Activated effector memory CD4-positive, alpha-beta T cell treated with Interleukin-2 at 50 U/mL for 16 hours (primary cell): ENCODE measurements at regions not wholly inside any gene's neighbourhood (a gene's known extent, or its start where the extent isn't known, plus 50 kb on each side); places are given as distances from the start of the nearest gene placed in this dataset.

ENCODE experiments used
- DNase-seq: peaks from one replicate; pipeline ENCODE4 v3.0.0-alpha.2; 2020

DNA sequence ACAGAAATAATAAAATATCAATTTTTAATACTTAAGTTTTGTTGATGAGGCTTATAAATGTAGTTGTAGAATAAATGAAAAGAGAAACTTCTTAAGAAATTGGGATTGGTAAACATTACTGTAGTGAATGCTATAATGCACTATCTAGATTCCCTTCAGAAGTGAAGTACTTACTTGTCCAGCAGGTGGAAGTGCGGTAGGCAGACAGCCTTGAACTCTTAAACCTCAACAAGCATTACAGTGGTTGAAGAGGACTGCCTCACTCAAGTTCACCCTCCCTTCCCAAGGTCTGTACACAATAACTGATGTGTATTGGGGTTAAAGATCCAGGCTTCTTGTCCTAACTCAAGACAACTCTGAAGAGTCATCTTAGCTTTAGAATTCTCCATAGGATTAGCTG lies 931.0 kb upstream of the LRRTM1 start:
- no peak for DNase-seq

DNA sequence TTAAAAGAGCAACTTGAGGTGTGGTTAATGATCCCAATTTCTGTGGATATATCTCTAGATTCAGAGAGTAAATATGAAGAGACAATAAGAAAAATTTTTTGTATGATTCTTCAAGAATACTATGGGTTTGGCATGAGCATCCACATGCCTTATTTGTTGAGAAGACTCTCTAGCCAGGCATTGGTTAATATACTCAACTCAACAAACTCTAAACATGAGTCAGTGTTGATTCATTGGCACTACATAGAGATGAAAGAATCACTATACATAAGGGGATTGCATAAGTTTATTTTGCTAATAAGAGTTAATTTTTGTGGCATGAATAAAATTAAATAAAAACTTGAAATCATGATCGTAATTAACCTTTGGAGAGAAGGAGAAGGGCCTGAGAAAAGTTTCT lies 930.2 kb upstream of the LRRTM1 start:
- no peak for DNase-seq

DNA sequence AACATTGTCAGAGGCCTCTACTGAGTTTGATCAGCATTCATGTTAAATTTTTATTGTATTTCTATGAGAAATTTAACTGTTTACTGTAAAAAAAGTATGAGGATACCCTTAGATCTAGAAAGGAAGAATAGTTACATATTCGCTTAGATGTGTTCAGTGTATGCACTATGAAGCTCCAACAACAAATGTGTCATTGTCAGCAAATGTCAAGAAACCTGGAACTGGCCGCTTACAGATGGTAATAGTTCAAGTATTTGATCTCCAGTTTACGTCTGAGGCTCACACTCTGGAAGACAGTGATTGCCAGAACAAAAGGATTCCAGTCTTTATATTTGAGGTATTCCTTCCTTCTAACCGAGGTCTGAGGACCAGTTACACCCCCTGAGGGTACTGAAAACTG lies 921.2 kb upstream of the LRRTM1 start:
- no peak for DNase-seq

DNA sequence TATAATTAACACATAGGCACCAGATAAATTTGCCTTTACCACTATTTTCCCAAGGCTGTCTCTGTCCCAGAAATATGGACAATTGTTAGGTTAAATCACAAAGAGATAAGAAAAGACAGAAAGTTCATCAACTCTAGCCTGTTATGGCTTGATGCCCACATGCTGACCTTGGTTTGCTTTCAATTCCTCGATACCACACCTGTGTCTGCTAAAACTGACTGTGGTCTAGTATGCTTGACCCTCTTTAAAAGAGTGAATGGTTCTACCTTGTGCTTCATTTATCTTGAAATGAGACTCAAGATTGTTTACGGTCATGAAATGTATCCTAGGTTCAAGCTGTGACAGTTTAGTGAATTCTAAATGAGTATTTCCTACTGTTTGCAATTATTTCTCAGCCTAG lies 909.0 kb upstream of the LRRTM1 start:
- no peak for DNase-seq

DNA sequence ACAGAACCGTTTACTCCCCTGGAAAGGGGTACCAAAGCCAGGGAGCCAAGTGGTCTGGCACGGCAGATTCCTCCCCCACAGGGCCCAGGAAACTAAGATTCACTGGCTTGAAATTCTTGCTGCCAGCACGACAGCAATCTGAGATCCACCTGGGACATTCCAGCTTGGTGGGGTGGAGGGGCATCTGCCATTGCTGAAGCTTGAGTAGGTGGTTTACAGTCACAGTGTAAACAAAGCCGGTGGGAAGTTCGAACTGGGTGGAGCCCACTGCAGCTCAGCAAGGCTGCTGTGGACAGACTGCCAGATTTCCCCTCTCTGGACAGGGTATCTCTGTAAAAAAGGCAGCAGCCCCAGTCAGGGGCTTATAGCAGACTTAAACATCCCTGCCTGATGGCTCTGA lies 901.7 kb upstream of the LRRTM1 start:
- DNase-seq, result no peak

DNA sequence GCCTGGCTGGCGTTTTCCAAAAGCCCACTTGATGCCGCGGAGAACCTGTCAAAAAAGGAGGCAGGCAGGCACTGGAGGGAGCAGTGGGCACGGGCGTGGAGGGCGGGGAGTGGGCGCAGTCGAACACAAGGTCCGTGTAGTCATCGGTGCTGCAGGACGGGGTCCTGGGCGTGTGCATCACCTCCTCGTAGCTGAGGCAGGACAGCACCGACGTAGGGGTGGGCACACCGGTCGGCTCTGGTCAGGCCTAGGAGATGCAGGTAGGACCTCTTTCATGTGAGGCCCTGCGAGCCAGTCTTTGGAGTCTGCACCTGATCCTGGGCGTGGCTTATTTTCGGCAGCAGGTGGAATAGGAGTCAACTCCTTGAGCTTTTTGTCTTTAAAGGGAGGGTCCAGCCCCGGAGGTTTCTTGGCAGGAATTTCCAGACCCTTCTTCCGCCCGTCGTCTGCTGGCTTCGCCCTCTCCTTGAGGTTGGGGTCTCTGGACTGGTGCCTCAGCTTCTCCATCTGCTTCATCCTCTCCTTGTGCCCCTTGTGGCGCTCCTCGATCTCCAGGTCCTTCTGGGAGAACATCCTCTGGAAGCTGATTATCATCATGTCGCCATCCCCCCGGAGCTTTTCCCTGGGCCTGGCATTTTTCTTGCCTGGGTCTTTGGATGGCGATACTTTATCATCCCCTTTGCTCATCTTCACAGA lies 892.5 kb upstream of the LRRTM1 start:
- no peak for DNase-seq

DNA sequence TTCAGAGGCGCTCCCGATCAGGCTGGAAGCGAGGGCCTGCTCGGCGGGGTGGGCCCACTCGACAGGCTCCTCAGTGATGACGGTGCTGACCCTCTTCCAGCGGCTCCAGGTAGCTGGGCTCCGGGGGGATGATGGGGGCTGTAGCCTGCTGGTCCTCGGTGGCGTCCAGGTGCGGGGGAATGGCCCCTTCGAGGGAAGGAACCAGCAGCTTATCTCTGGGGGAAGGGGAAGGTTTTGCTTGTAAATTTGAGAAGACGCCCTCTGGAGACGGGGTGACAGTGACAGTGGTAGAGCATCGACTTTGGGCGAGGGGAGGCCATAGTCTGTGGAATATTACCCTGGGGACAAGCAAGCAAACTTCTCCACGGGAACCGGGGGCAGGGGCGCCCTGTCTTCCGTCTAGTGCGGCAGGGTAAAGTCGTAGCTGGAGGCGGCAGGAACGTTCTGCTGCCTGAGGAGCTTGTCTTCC lies 891.9 kb upstream of the LRRTM1 start:
- no peak for DNase-seq

DNA sequence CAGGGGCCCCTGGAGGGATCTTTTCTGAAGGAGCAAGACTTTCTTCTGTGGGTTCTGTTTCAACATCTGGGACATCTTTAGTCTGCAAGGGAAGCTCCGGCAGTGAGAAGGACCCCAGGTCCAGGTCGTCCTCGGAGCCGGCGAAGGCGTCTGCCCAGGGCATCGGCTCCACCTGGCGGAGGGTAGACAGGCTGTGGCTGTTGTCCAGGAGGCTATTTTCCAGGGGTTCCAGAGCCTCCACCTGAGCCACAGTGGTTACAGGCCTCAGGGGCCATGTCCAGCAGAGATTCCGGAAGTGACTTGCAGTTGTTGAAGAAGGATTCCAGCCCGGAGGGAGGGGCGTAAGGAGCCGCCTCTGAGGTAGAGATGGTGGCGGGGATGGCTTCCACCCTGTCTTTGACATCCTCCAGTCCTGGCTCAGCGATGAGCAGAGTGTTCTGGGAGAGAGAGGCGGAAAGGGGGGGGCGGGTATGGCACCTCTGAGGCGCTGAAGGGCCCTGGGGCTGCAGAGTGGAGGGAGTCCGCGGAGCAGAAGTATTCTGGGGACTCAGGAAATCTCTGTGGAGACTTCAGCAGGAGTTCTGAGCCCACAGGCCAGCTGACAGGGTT lies 891.3 kb upstream of the LRRTM1 start:
- no peak for DNase-seq

DNA sequence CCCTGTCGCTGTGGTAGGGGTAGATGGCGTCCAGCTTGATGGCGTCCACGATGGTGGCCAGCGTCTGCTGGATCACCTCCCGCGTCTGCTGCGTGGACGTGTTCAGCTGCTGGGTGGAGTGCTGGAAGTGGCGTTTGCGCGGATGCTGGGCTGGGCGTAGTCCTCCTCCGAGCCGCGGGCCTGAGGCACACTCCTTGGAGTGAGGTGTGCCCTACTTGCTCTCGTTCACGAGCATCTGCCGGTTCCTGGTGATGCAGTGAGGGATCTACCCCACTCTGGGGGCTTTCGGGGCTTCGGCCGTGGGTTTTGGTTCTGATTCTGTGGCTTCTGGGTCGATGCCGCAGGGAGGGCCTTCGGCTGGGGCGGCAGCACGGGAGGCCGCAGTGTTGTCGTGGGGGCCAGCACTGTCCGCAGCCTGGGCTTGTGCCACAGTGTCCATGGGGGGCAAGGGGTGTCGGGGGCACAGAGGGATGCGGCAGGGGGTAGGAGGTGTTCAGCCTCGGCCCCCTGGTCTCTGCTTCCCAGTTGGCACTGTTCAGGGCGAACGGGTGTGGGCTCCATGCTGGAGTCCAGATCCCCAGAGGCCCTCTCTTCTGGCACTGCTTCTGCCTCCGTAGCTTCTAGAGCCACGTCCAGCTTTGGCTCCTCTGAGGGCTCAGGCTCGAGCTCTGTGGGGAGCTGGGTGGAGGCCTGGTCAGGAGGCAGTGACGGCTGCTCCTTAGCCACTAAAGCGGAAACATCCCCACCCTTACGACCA lies 890.6 kb upstream of the LRRTM1 start:
- DNase-seq, result no peak

DNA sequence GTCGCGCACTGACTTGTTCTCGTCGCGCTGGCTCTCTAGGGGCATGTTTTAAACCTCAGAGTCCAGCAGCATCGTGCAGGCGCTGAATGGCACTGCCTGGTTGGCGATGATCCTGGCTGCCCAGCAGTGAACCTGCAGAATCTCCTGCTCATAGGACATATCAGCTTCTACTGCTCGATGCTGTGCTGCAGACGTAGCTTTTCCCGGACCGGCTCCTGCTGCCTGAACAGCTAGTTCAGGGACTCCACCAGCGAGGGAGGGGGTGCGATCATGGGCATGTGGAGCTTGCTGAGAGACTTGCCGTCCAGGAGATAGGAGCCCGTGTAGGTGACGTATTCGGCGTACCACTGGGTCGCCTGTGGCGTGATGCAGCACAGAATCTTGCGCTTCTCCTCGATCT lies 890.0 kb upstream of the LRRTM1 start:
- DNase-seq, result no peak

DNA sequence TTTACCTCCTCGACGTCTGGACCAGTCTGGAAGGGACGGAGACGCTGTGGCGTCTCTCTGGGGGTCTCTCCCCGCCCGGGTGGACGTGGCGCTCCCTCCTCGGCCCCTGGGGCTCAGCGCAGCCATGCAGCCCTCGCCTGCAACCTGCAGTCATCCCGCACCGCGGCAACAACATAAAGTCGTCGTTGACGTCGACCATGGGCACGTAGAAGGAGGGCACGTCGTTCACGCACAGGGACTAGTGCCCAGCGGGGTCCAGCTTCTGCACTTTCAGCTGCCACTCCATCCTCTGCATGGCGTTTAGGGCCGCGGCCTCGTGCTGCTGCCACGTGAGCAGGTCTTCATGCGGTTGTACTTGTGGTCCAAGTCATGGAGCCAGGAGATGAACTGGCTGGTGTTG lies 889.6 kb upstream of the LRRTM1 start:
- DNase-seq, result no peak

DNA sequence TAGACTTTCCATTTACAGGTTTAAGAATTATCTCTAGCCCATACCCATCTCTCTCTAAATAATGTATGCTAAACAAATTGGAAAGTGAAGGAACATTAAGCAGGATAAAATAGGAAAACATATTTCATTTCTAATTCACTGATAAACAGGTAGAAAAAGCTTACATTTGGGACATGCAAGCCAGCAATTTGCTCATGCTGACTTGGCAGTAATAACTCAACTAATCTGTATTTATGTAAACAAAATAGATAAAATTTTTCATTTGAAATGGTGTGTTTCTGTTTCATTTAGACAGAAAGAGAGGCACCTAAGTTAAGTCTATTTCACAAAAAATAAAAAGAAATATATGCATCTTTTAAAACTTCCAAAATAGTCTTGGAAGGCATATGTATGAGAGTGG lies 877.3 kb upstream of the LRRTM1 start:
- no peak for DNase-seq

DNA sequence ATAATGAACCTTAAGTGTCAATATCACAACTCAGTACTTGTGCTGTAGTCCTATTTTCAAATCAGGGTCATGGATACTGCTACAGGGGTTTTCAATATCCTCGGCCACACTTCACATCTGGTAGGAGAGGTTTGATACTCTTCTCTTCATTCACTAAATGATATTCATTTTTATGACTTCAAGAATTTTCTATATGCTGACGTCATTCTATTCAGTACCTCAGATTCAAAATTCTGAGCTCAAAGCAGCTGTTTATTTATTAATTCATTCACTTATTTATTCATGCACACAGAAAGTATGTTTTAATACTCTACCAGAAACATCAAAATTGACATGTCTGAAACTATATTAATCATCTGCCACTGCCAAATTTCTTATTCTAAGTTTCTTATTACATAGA lies 866.9 kb upstream of the LRRTM1 start:
- DNase-seq, result no peak

DNA sequence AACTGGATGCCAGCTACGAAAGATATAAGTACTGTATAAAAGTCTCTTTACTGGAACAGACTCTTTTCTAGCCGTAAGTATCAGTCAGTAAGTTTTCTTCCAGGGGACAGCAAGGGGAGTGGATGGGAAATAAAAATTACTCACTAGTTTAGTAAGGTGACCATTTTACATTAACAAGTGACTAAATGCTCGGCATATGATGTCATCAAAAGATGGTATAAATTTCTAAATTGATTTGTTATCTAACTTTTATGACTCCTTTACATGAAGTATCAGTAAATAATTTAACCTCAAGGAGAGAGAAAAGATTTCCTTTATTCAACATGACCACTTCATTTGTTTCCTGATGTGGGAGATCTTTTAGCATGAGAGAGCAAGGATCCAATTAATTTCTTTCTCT lies 859.0 kb upstream of the LRRTM1 start:
- no peak for DNase-seq

DNA sequence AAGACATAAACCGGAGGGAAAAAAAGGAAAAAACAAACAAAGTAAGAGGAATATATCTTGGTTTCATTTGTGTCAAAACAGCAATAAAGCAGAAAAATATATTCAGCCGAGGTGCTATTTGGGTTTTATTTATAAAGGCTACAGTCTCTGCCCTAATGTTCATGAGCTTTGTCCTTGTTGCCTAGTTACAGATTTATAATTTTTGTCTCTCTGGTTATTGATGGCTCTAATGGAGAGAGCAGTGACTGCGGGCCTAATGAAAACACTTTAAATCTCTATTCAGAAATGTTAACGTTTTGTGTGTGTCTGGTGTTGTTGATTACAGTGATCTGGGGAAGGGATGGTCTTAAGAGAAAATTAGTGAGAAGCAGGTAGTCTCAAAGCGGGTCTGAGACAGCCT lies 854.0 kb upstream of the LRRTM1 start:
- no peak for DNase-seq

DNA sequence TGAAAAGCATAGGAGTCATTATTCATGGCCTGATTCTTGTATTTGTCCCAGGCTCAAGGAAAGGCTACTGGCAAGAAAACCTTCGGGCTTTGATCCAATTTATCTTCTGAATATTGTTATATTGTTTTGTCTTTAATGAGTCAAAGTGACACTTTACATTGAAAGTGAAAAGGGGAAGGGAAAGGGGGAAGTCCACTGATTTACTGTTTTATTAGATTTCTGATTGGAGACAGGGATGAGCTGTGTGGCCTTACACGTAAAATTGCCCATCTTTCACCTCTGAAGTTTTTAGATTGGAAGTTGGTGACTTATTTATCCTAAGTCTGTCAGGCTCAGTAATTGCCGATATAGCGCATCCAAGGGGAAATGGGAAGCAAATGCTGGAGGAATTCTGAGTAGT lies 843.8 kb upstream of the LRRTM1 start:
- DNase-seq, result no peak

DNA sequence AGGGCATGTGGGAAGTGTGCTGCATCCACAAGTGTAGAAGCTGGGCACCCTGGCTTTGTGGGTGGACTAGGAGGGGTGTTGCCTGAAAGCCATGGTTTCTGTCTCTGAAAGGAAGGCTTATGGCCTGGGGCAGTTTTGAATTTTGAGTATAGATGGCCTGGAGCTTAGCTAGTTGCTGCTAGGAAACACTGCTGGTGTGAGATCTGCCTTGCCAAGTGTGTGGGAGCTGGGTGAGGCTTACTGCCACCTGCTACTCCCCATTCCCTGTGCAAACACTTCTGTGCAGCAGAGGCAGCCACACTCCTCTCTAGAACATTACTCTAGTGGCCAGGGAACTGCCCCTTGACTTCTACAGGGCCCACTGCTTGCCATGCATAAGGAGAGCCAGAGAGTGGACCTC lies 831.7 kb upstream of the LRRTM1 start:
- DNase-seq, result no peak

DNA sequence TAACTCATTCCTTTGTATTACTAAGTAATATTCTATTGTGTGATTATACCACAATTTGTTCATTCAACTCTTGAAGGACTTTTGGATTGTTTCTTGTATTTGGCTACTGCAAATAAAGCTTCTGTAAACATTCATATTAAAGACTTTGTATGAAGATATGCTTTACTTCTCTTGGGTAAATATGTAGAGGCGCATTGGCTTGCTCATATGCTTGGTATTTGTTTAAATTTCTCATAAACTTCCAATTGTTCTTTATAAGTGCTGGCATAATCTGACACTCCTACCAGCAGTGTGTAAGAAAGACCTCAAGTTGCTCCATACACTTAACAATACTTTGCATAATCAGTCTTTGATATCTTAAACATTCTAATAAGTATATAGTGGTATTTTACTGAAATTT lies 792.8 kb upstream of the LRRTM1 start:
- DNase-seq, result no peak

DNA sequence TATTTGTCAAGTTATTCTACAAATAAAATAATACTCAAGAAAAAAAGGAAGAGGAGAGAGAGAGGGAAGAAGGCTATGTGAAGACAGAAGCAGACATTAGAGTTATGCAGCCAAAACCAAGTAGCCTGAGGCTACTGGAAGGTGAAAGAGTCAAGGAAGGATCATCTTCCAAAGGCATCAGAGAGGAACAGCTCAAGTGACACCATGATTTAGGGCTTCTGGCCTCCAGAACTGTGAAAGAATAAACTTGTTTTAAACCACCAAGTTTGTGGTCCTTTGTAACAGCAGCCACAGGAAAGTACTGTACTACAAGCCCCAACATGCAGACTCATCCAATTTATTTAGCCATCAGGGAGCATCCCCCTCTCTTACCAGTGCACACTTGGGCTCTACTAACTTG lies 788.5 kb upstream of the LRRTM1 start:
- no peak for DNase-seq

DNA sequence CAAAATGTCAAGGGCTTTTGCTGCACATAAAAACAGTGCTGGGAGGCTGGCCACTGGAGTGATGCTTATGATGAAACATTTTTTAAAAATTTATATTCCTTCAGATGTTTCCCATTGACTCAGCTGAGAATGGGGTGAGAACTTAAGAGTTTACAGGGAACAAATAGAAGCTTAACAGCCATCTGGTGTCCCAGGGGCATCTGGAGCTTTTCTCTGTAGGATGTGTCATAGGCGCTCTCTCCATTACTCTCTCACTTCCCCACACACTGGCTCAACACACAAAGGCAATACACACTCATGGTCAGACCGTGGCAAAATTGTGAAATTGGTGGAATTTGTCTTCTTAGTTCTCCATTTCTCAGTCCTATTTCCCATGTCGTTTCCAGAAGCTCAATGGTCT lies 783.1 kb upstream of the LRRTM1 start:
- no peak for DNase-seq

DNA sequence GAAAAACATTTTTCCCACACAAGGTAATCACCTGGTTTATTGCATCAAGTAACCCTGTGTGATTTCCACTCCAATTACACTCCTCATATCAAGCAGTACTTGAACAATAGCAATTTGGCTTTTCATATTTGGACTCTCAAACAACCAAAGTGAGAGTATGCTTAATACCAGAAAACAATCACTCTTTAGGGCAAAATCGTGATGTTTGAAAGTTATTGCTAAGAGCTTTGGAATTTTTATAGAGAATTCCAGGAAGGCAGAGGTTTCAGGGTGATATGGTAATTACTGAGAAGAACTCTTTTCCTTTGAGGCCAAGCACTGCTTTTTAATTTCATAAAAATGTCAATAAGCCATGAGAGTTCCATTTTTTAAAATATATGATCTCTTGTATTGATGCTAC lies 779.5 kb upstream of the LRRTM1 start:
- DNase-seq, result no peak

DNA sequence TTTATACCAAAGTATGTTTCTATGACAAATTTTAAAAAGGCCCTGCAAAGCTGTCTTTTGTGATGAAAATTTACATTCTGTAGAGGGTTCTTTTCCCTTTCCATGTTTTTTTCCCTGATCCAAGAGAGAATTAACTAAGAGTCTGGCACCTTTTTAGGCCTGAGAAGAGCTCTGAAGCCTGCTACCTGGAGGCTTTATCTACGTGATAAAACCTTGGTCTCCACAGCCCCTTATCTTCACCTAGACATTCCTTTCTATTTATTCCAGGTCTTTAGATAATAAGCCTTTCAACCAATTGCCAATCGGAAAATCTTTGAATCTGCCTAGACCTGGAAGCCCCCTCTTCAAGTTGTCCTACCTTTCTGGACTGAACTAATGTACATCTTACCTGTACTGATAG lies 774.1 kb upstream of the LRRTM1 start:
- DNase-seq, result no peak

DNA sequence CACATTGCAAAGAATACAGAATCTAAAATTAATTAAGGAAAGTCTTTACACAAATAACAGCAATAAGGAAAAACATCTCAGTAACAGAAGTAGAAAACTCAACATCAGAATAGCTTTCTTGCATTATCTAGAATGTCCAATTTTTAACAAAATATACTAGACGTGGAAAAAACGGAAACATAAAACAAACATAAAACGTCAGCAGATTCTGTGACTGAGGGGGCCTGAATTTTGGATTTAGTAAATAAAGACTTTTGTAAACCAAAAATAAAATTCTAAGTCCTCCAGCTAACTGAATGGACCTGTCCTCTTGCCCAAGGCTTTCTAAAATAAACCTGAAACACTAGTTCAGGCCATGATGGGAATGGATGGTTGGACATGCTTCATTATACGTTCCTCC lies 773.5 kb upstream of the LRRTM1 start:
- no peak for DNase-seq

DNA sequence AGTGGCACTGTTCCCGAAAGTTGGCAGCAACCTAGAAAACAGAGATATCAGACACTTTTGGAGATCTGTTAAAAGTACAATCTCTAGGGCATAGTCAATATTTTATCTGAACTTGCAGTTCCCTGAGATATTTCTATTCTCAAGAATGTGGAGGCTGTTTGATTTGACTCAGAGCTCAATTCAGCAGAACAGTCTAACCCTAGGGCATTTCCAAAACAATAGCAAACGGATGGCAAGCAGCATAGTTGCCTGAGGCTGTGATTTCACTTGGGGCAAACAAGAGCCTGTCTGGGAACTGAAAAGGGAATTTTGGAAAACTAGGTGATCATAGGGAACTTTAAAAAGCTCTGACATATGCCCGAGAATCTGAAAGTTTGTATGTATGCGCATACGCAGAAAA lies 772.8 kb upstream of the LRRTM1 start:
- no peak for DNase-seq

DNA sequence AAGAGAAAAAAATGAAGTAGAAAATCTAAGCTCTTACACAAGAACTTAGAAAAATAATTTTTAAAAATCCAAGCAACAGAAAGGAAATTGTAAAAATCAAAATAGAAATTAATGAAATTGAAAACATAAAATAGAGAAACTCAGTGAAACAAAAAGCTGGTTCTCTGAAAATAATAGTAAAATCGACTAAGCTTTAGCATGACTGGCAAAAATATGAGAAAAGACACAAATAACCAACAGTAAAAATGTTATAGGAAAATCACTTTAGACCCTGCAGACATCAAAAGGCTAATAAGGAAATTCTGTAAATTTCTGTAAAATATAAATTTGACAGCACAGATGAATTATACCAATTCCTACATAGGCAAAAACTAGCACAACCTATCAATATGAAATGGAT lies 768.9 kb upstream of the LRRTM1 start:
- no peak for DNase-seq
